GM23248 (cell line): ENCODE measurements at regions not wholly inside any gene's neighbourhood (a gene's known extent, or its start where the extent isn't known, plus 50 kb on each side); places are given as distances from the start of the nearest gene placed in this dataset.

Experiments used
- EZH2 ChIP-seq: fragments of 200-600 bp; sonication (generic); IDR thresholded peaks from 2 replicates; pipeline ENCODE4 v1.6.1; 2018; ENCODE audit warnings: antibody characterized with exemption, mild to moderate bottlenecking; ENCODE audit not compliant: insufficient read depth, poor library complexity, severe bottlenecking
- EZH2phosphoT487 ChIP-seq: fragments of 200-600 bp; sonication (generic); IDR thresholded peaks from 2 replicates; pipeline ENCODE4 v1.6.1; 2018; ENCODE audit warnings: antibody characterized with exemption, moderate library complexity, mild to moderate bottlenecking, low read depth; ENCODE audit not compliant: insufficient read depth

GRCh38 chr14:96706893-96707292 is 90.3 kb upstream of the VRK1 start:
- TF ChIP-seq EZH2: no peak
- TF ChIP-seq EZH2phosphoT487: no peak
